GM21367 (cell line): ENCODE measurements at regions not wholly inside any gene's neighbourhood (a gene's known extent, or its start where the extent isn't known, plus 50 kb on each side); places are given as distances from the start of the nearest gene placed in this dataset.
"Not testable (repeated sequence)": the region's sequence is repeated elsewhere in the genome, so short reads cannot be mapped to it uniquely, and the experiment has no call there.

ENCODE experiments used
- ATAC-seq: cut with Tn5 transposase; IDR thresholded peaks from one replicate; pipeline ENCODE4 v1.9.1; 2021; ENCODE audit not compliant: unreplicated experiment

- no peak for ATAC-seq
Measured at GRCh38 chr14:22492622-22493542, 96.1 kb downstream of the DAD1 start.

GRCh38 chr14:22491683-22492621, 97.1 kb downstream of the DAD1 start:
- peak; percentile 25 for ATAC-seq

DNA sequence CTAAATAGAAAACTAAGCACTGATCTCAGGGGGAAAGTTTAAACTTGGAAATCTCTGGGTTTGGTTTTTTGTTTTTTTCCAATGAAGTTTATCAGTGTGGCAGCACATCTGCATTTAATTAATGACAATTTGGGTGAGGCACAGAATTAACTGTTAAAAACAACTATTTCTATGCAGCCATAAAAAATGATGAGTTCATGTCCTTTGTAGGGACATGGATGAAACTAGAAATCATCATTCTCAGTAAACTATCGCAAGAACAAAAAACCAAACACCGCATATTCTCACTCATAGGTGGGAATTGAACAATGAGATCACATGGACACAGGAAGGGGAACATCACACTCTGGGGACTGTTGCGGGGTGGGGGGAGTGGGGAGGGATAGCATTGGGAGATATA, 98.0 kb downstream of the DAD1 start:
- ATAC-seq, result not testable (repeated sequence)

DNA sequence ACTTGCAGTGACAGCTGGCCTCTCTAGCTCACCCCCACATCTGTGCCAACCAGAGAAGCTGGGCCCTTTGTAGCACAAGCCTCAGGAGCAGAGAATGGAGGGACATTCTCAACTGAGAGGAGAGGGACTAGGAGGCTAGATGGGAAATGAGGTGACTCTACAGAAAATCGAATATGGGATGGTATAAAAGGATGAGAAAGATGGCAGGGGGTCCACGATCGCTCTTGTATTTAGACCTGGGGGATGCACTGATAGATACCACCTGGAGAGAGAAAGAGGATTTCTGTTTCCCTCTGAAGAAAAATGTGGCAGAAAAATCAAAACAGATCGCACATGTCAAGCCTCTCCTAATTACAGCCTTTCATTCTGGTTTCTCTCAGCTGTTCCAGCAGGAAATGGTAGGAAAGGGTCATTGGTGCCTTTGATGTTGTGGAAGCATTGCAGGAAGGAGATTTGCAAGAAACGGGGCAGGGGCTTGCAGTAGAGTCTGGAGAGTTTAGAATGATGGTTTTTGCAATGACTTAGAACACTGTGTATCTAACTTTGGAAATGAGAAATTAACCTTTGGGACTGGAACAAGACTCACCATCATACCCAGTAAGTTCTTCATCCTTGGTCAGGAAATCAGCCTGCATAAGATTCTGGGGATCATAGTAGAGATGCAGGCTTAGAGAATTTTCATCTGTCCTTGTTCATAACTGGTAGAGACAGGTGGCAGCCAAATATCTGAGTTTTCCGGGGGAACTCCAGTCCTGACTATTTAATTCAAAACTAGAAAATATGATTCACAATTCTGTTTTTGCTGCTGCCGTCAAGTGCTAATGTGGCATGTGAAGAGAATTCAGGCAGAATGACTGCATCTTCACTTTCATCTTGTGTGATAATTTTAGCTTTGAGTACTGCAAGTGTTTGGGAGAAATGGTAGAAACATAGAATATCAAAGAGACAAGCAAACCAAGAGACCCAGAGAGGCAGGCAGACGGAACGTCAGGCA, 98.8 kb downstream of the DAD1 start:
- ATAC-seq, result no peak

DNA sequence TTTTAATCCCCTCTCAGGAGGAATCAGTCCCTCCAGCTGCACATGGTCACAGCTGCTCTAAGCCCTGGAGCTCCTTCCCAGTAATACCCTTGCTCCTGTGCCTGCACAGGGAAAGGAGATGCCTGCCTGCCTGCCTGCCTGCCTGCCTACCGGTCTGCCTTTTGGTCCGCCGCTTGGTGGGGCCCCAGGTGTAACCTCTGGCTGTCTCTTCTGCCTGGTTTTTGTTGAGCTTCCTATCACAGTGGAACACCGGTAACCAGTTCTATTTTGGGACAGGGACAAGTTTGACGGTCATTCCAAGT, 99.8 kb downstream of the DAD1 start:
- no peak for ATAC-seq

- no peak for ATAC-seq
Measured at GRCh38 chr14:22488522-22489243, 100.3 kb downstream of the DAD1 start.

DNA sequence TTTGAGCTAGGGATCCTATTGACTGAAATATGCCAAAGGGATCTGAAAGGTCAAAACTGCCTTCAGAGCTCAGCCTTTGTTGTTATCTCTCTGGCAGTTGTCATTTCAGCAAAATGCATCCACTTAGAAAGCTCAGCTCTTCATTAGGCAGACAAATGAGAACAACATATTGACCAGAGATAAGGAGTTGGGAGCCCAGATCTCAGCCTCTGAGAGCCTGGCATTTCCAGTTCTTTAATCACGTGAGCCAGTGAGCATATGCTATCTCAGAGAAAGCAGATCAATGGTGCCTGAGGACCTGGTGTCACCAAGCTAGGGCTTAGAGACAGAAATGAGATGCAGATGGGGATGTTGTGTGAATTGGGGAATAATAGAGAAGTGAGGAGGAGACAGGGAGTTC, 101.1 kb downstream of the DAD1 start:
- no peak for ATAC-seq

- no peak for ATAC-seq
Measured at GRCh38 chr14:22487401-22487800, 101.6 kb downstream of the DAD1 start.

DNA sequence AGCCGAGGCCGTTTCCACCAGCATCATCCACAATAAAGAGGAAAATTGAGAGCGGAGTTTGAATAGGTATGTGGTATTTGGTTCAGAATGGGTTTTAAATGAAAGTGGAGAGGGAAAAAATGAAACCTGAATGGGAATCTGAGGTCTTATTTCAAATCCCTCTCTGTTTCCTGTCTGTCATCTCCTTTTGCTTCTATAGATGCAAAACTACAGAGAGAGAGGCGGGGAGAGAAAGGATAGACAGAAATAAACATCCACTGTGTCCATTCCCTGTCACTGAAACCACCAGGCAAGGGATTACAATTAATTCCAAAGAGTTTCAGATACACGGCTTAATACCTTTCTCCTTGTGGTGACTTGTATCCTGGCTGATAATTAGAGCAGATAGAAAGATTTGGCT, 102.3 kb downstream of the DAD1 start:
- no peak for ATAC-seq

DNA sequence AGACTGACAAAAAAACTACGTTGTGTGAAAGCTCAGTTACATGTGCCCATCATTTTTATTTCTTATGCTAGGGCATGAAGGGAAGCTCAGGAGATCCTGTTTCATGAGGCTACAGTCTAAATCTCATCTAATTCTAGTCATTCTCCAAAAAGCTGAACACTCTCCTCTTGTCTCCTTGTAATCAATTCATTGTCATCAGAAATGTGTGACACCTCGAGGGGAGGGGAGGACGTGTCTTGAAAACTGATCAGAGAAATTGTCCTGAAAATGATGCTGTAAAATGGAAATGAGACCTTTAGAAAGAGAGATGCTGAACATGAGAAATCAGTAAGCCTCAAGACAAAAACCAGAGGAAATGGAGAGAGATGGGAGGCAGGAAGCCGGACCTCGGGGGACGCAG, 103.4 kb downstream of the DAD1 start:
- ATAC-seq, result no peak

GRCh38 chr14:22485178-22485577, 103.8 kb downstream of the DAD1 start:
- no peak for ATAC-seq

DNA sequence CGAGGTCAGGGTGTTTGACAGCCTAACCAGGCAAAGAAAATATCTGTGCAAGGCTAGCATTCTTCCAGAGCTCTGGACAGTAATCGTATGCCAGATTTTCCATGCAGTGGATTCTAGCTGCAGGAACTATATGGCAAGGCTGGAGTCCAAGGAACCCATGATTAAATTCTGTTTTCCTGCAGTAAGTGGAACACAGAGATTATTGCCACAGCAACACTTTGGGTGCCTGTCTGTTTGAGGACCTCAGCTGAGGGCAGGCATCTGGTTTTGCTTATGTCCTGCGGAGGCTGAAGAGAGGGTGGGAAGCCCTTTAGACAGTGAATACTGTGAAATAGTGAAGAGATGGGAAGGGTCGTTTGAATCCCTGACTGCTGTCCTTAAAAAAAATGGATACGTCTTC, 104.4 kb downstream of the DAD1 start:
- no peak for ATAC-seq

DNA sequence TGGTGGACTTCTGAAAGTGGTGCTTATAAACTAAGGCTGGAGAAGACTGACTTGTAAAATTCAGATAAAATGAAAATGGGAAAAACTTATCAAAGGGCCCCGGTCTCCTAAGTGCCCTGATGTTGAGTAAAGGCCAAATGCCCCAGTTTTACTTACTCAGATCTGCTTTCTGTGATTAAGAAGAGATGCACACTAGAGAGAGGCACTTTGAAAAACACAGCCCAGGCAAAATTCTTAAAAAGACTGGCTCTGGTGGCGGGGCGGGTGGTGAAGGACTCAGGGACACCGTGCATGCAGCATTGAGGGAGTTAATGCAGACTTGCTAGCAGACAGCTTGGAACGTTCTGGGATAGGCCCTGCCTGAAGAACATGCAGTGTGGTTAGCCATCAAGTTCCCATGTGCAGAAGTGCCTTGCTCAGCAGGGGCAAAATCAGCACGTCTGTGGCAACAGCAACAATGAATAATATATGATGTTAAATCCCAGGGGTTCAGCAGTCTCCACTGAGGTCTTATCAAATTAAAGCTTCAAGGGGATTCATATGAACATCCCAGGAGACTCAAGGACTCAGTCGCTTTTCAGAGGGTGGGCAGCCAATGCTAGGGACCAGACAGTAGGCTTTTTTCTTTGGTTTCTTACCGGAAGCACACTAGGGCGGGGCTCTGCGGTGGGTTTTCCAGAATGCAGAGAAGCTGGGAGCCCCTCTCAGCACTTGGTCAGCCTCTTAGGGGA, 105.0 kb downstream of the DAD1 start:
- no peak for ATAC-seq

DNA sequence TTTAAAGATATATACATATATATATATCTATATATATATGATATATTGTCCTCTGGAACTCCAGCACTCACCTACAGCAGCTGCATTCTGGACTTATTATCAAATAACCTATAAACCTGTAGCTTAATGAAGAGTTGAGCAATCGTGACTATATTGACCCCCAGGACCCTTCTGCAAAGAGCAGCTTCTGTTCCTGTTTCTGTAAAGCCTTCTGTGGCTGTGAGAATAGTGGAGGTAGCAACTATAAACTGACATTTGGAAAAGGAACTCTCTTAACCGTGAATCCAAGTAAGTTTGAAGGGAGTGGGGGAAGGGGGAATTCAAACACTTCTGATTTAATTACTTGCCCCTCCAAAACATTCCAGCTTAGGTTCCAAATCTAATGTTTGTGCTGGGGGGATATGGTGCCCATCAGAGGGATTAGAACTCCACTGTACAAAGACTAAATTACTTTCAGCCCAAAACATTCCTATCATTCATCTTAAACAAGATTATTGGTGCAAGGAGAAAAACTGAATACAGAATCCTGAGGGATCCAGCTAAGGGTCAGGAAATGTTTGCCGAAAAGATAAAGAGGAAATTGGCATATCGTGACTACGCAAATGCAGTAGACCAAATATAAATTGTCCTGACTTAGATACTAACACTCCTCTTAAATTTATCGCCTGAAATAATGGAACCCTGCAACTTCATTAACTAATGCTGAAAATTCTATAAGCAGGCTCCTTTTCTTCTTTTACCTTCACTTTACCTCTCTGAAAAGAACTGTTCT, 106.1 kb downstream of the DAD1 start:
- ATAC-seq, result no peak

GRCh38 chr14:22482085-22482694, 106.8 kb downstream of the DAD1 start:
- ATAC-seq, result no peak

GRCh38 chr14:22481546-22481945, 107.5 kb downstream of the DAD1 start:
- ATAC-seq, result no peak

DNA sequence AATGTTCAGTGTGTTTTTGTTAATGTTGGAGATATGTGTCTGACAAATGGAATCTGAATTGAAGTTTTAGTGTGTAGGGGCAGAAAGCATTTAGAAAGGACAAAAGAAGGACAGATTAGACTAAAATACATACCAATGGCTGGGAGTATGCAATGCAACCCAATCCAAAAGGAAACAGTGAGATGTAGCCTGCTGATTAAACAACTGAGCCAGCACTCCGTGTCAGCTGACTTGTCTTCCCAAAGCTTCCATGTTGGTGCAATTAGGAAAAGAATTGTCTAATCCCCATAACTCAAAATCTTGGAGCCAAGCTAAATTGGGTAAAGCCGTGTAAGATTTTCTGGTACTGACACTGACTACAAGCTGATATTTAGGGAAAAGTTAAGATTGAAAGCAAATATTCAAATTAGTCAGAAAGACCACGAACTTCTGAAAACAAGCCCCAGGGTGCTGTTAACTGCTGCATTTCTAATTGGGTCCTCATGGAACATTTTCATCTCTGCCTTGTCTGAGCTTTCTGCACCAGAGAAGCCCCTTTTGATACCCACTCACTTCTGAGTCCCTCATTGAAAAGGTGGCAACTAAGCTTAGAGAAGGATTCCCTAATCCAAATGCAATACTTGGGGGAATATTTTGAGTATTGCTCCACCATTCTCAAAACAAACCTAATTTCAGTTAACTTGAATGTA, 109.1 kb downstream of the DAD1 start:
- no peak for ATAC-seq

DNA sequence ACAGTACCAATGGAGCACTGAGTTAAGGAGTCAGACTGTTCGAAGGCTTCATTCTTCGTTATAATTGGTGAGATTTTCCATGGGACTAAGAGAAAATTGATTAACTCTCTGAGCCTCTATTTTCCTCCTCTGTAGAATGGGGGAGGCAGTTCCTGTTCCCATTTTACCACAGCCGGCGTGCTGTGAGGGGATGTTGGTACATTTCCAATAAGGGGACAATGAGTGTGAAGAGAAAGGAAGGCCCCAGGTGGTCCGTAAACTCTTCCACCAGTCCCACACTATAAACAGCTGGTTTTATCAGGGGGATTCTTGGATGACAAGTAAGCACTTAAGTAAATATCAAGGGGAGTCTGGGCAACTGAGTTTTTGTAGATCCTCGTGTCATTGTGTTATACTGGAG, 109.9 kb downstream of the DAD1 start:
- no peak for ATAC-seq
